SK-N-MC (cell line): ENCODE measurements at regions not wholly inside any gene's neighbourhood (a gene's known extent, or its start where the extent isn't known, plus 50 kb on each side); places are given as distances from the start of the nearest gene placed in this dataset.

Experiments
- EZH2 ChIP-seq: fragments of 200-600 bp; sonication (generic); IDR thresholded peaks from one replicate; pipeline ENCODE4 v1.6.1; 2017; ENCODE audit warnings: antibody characterized with exemption
- FOXP2 ChIP-seq: optimal IDR thresholded peaks from 2 replicates; pipeline ENCODE3; 2011; ENCODE audit warnings: mild to moderate bottlenecking, moderate library complexity; ENCODE audit not compliant: insufficient read depth; ENCODE audit errors: extremely low read length, control extremely low read depth
- POLR2AphosphoS5 ChIP-seq: IDR thresholded peaks from 2 replicates; pipeline ENCODE4 v1.6.1; 2012; ENCODE audit warnings: mild to moderate bottlenecking, low read depth, low read length, borderline replicate concordance

- TF ChIP-seq POLR2AphosphoS5, result no peak
- TF ChIP-seq EZH2, result no peak
- TF ChIP-seq FOXP2, result no peak
Measured at GRCh38 chr14:98840091-98840490, 431.9 kb downstream of the BCL11B start.
